ENCODE measurements at regions not wholly inside any gene's neighbourhood (a gene's known extent, or its start where the extent isn't known, plus 50 kb on each side); places are given as distances from the start of the nearest gene placed in this dataset.
"Not testable (repeated sequence)": the region's sequence is repeated elsewhere in the genome, so short reads cannot be mapped to it uniquely, and the experiment has no call there.

GRCh38 chr2:113372258-113372834 lies 65.1 kb upstream of the ZNG1B start:
- not testable (repeated sequence) for TF ChIP-seq CTCF, POLR2AphosphoS5 (IDR thresholded peaks at IDR 0.05)
